HPDE6-E6E7 (cell line): ENCODE measurements at regions not wholly inside any gene's neighbourhood (a gene's known extent, or its start where the extent isn't known, plus 50 kb on each side); places are given as distances from the start of the nearest gene placed in this dataset.

Experiments used
- DNase-seq: peaks from one replicate; pipeline ENCODE4 v3.0.0; 2011; ENCODE audit warnings: missing footprints; ENCODE audit errors: extremely low spot score

DNA sequence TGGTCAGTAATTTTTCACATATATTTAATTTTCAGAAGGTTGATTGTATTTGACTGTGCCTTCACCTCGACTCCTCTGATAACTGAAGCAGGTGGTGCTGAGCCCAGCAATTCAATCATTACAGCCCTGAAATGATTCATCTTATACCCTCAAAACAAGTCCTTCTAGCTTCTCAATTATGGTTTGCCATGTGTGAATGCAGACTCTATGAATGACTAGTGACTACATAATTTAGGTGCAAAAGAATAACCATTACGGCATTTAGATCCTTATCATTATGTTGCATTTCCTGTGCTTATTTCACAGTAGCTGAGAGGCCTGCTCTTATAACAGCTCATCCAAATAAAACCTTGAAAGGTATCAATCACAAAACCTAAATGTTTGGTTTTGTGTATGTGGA is 54.0 kb upstream of the COL11A1 start:
- no peak for DNase-seq

DNA sequence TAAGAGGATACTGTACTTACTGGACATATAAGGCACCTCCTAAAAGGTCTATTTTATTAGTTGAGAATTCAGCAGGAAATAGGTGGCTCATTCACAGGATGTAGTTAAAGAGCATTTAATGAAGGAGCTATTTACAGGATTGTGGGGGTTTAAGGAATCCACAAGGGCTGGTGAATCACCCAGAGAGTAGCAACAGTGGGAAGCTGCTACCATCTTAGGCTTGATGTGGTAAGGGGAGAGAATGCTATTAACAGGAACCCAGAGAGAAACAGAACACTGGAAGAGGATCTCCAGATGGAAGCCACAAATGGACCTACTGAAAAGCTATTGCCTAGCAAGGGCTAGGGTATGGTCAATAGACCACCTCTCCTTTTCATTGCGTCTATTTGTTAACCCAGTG is 52.0 kb upstream of the COL11A1 start:
- DNase-seq, result no peak
